Spleen (tissue), 11 donors: ENCODE measurements at regions not wholly inside any gene's neighbourhood (a gene's known extent, or its start where the extent isn't known, plus 50 kb on each side); places are given as distances from the start of the nearest gene placed in this dataset.
"Not testable (repeated sequence)": the region's sequence is repeated elsewhere in the genome, so short reads cannot be mapped to it uniquely, and the experiment has no call there.

ENCODE experiments used
- DNase-seq: peaks from one replicate; pipeline ENCODE4 v3.0.0-alpha.2; 2020
- H3K27ac ChIP-seq, 8 donors: fragments of 200-600 bp; sonication (generic) in 7 of 8; 1 replicate in 4 of 8; 2 replicates in 4 of 8; pipeline versions ENCODE4 v1.5.0 to v1.8.0; 2016 to 2021; ENCODE audit warnings: inconsistent platforms in 4 of 8, mild to moderate bottlenecking in 4 of 8, moderate library complexity in 1 of 8
- H3K27me3 ChIP-seq, 7 donors: fragments of 200-600 bp; sonication (generic) in 6 of 7; replicated peaks in 1 of 7; 1 replicate in 4 of 7; 2 replicates in 3 of 7; pipeline versions ENCODE4 v1.5.0 to v1.8.0; 2016 to 2021; ENCODE audit warnings: inconsistent platforms in 3 of 7, mild to moderate bottlenecking in 1 of 7
- H3K36me3 ChIP-seq, 6 donors: fragments of 200-600 bp; sonication (generic) in 5 of 6; 1 replicate in 4 of 6; 2 replicates in 2 of 6; pipeline versions ENCODE4 v1.5.0 to v1.8.0; 2016 to 2021; ENCODE audit warnings: inconsistent platforms in 2 of 6
- H3K4me1 ChIP-seq, 6 donors: fragments of 200-600 bp; sonication (generic) in 5 of 6; 1 replicate in 3 of 6; 2 replicates in 3 of 6; pipeline versions ENCODE4 v1.5.0 to v1.8.0; 2016 to 2021; ENCODE audit warnings: inconsistent platforms in 3 of 6
- H3K4me3 ChIP-seq, 8 donors: fragments of 200-600 bp; sonication (generic) in 7 of 8; 1 replicate in 4 of 8; 2 replicates in 4 of 8; pipeline versions ENCODE4 v1.5.0 to v1.8.0; 2016 to 2021; ENCODE audit warnings: inconsistent platforms in 4 of 8, mild to moderate bottlenecking in 4 of 8, moderate library complexity in 2 of 8
- H3K9me3 ChIP-seq, 8 donors: fragments of 200-600 bp; sonication (generic) in 7 of 8; 1 replicate in 4 of 8; 2 replicates in 4 of 8; pipeline versions ENCODE4 v1.5.0 to v1.8.0; 2016 to 2021; ENCODE audit warnings: inconsistent platforms in 4 of 8
- CTCF ChIP-seq, 11 experiments: fragments of 200-600 bp in 7 of 11; fragments of 450-650 bp in 4 of 11; sonication (generic) in 4 of 11; IDR thresholded peaks in 8 of 11; conservative IDR thresholded peaks in 3 of 11; 1 replicate in 7 of 11; 2 replicates in 4 of 11; pipeline versions ENCODE4 v1.4.0 to v1.8.0; 2016 to 2021; ENCODE audit warnings: antibody characterized with exemption in 11 of 11, inconsistent platforms in 4 of 11, mild to moderate bottlenecking in 1 of 11
- POLR2A ChIP-seq, 3 donors: fragments of 450-650 bp; IDR thresholded peaks; one replicate each; pipeline ENCODE4 v1.5.1; 2017; ENCODE audit warnings: antibody characterized with exemption in 3 of 3, mild to moderate bottlenecking in 1 of 3
- POLR2AphosphoS5 ChIP-seq, 3 donors: sonication (generic); formaldehyde crosslinking; IDR thresholded peaks; one replicate each; pipeline ENCODE4 v1.5.1; 2017; ENCODE audit warnings: antibody characterized with exemption in 3 of 3
- WGBS, 5 donors: extraction: QIAGEN DNeasy Blood & Tissue Kit in 3 of 5; methylation state at CpG; one replicate each; pipeline versions ENCODE4 v1.1.5 to v1.1.7; 2013 to 2018; 5-methylcytosine and 5-hydroxymethylcytosine counted together
- intact Hi-C: fragments of 100-400 bp; cut with DNase I; formaldehyde crosslinking; loops from one replicate; pipeline ENCODE4 v1.15.0; 2023; ENCODE audit warnings: low total_unique reads
- donor health status: healthy with polysubstance abuse.
- donor health status: DM: no; HTN: no; CAD: no; lungs with moderate emphysema.
- donor health status: DM: no; HTN: no; CAD: no.
- donor health status: Bipolar disorder and iron deficiency.
- donor health status: healthy.
- donor health status: DM: no; HTN: no; CAD: no.
- donor health status: DM: yes; HTN: yes; CAD: no.

- H3K9me3 ChIP-seq = peaks cover 0 to 24% (median 4%) of the 10 kb centered on the region in 8 donors
- TF ChIP-seq POLR2AphosphoS5 (IDR thresholded peaks at IDR 0.05) = no peak
- no peak for TF ChIP-seq POLR2A (IDR thresholded peaks at IDR 0.05)
- no peak for TF ChIP-seq CTCF (IDR thresholded peaks at IDR 0.05 in 8 of 11, conservative IDR thresholded peaks at IDR 0.05 in 3 of 11)
- intact Hi-C loops = no loop called here
- no peaks in the 10 kb centered on the region for H3K36me3 ChIP-seq
- H3K4me3 ChIP-seq = no peak overlapping the region
- no peak for DNase-seq
- no peak overlapping the region for H3K27ac ChIP-seq
- no peaks in the 10 kb centered on the region for H3K4me1 ChIP-seq
- H3K27me3 ChIP-seq = no peaks in the 10 kb centered on the region
- WGBS, 5 donors = 38 to 64% (median 49%) methylated on average over 6 of the region's 6 CpGs
Observed at GRCh38 chr12:42908712-42909111, 319.2 kb upstream of the PRICKLE1 start.

GRCh38 chr12:42906801-42907200, 317.3 kb upstream of the PRICKLE1 start:
- 77 to 87% (median 82%) methylated on average over 2 of the region's 2 CpGs for WGBS, 5 donors
- not testable (repeated sequence) for DNase-seq

GRCh38 chr12:42905419-42905705, 315.8 kb upstream of the PRICKLE1 start:
- no peaks in the 10 kb centered on the region for H3K4me1 ChIP-seq
- intact Hi-C loops = no loop called here
- DNase-seq = no peak
- TF ChIP-seq POLR2A (IDR thresholded peaks at IDR 0.05) (no peak), CTCF (IDR thresholded peaks at IDR 0.05 in 8 of 11, conservative IDR thresholded peaks at IDR 0.05 in 3 of 11) (no peak), POLR2AphosphoS5 (IDR thresholded peaks at IDR 0.05) (no peak)
- no peak overlapping the region for H3K27ac ChIP-seq
- no peak overlapping the region for H3K4me3 ChIP-seq
- H3K9me3 ChIP-seq = peaks cover 0 to 10% (median 3%) of the 10 kb centered on the region in 8 donors
- no peaks in the 10 kb centered on the region for H3K36me3 ChIP-seq
- no peaks in the 10 kb centered on the region for H3K27me3 ChIP-seq
- 87 to 100% (median 91%) methylated on average over 2 of the region's 2 CpGs for WGBS, 5 donors

More at GRCh38 chr12:42906801-42907200, 317.3 kb upstream of the PRICKLE1 start:
- H3K27ac ChIP-seq, H3K4me1 ChIP-seq, H3K36me3 ChIP-seq, H3K4me3 ChIP-seq, H3K27me3 ChIP-seq, intact Hi-C loops: not testable (repeated sequence)
- H3K9me3 ChIP-seq = peaks cover 0 to 10% (median 4%) of the 10 kb centered on the region in 8 donors

- 65 to 76% (median 68%) methylated on average over 12 of the region's 12 CpGs for WGBS, 5 donors
- intact Hi-C loops = no loop called here
Observed at GRCh38 chr12:42904683-42905418, 315.3 kb upstream of the PRICKLE1 start.

More at GRCh38 chr12:42904683-42905418, 315.3 kb upstream of the PRICKLE1 start:
- no peaks in the 10 kb centered on the region for H3K4me1 ChIP-seq
- H3K27ac ChIP-seq = no peak overlapping the region
- H3K36me3 ChIP-seq = no peaks in the 10 kb centered on the region
- H3K4me3 ChIP-seq = no peak overlapping the region
- no peaks in the 10 kb centered on the region for H3K27me3 ChIP-seq
- TF ChIP-seq POLR2AphosphoS5 (IDR thresholded peaks at IDR 0.05) = no peak
- no peak for TF ChIP-seq POLR2A (IDR thresholded peaks at IDR 0.05)
- no peak for TF ChIP-seq CTCF (IDR thresholded peaks at IDR 0.05 in 8 of 11, conservative IDR thresholded peaks at IDR 0.05 in 3 of 11)
- no peak for DNase-seq
- peaks cover 0 to 10% (median 3%) of the 10 kb centered on the region in 8 donors for H3K9me3 ChIP-seq
